K562 (cell line): ENCODE measurements at regions not wholly inside any gene's neighbourhood (a gene's known extent, or its start where the extent isn't known, plus 50 kb on each side); places are given as distances from the start of the nearest gene placed in this dataset.

Experiments used
- FOXP4 ChIP-seq: sonication (generic); formaldehyde crosslinking; IDR thresholded peaks from 2 replicates; pipeline ENCODE4 v1.8.0; 2022; ENCODE audit warnings: mild to moderate bottlenecking, missing genetic modification reagents, borderline replicate concordance
- KAT2B ChIP-seq: IDR thresholded peaks from one replicate; pipeline ENCODE4 v1.6.1; 2012; ENCODE audit warnings: low read depth, mild to moderate bottlenecking, control low read depth, inconsistent platforms, low read length, moderate library complexity
- ZNF699 ChIP-seq: fragments of 250-450 bp; sonication (Bioruptor Pico); IDR thresholded peaks from 2 replicates; pipeline ENCODE4 v1.8.0; 2021; ENCODE audit warnings: mild to moderate bottlenecking, moderate library complexity; ENCODE audit not compliant: insufficient replicate concordance
- TF ChIP-seq, protein P1 (sequence below), 3 experiments: IDR thresholded peaks in 2 of 3; conservative IDR thresholded peaks in 1 of 3; 2 replicates each; pipeline ENCODE4 v1.5.1; 2011 to 2012; ENCODE audit warnings: low read length in 3 of 3, mild to moderate bottlenecking in 3 of 3, control low read depth in 2 of 3, improper control_type of control experiment in 1 of 3, inconsistent platforms in 1 of 3, low read depth in 1 of 3, mixed read lengths in 1 of 3, moderate library complexity in 1 of 3; ENCODE audit not compliant: insufficient read depth in 2 of 3
- TF ChIP-seq, protein P2 (sequence below): sonication (generic); formaldehyde crosslinking; IDR thresholded peaks from 2 replicates; pipeline ENCODE4 v1.9.0; 2022; ENCODE audit warnings: mild to moderate bottlenecking, missing genetic modification reagents
- TF ChIP-seq, protein P3 (sequence below): IDR thresholded peaks from 2 replicates; pipeline ENCODE4 v1.6.1; 2016; ENCODE audit warnings: missing genetic modification characterization, missing compliant biosample characterization

GRCh38 chr3:59392116-59392515 lies 342.3 kb upstream of the CFAP20DC start:
- TF ChIP-seq, protein P1, sequence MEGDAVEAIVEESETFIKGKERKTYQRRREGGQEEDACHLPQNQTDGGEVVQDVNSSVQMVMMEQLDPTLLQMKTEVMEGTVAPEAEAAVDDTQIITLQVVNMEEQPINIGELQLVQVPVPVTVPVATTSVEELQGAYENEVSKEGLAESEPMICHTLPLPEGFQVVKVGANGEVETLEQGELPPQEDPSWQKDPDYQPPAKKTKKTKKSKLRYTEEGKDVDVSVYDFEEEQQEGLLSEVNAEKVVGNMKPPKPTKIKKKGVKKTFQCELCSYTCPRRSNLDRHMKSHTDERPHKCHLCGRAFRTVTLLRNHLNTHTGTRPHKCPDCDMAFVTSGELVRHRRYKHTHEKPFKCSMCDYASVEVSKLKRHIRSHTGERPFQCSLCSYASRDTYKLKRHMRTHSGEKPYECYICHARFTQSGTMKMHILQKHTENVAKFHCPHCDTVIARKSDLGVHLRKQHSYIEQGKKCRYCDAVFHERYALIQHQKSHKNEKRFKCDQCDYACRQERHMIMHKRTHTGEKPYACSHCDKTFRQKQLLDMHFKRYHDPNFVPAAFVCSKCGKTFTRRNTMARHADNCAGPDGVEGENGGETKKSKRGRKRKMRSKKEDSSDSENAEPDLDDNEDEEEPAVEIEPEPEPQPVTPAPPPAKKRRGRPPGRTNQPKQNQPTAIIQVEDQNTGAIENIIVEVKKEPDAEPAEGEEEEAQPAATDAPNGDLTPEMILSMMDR (IDR thresholded peaks at IDR 0.05 in 2 of 3, conservative IDR thresholded peaks at IDR 0.05 in 1 of 3; ENCODE audit: insufficient read depth in 2 of 3, low read depth in 1 of 3, low read length in 3 of 3), result no peak
- TF ChIP-seq, protein P2, sequence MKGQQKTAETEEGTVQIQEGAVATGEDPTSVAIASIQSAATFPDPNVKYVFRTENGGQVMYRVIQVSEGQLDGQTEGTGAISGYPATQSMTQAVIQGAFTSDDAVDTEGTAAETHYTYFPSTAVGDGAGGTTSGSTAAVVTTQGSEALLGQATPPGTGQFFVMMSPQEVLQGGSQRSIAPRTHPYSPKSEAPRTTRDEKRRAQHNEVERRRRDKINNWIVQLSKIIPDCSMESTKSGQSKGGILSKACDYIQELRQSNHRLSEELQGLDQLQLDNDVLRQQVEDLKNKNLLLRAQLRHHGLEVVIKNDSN, result no peak
- TF ChIP-seq FOXP4 (CRISPR knock-in tag), result no peak
- TF ChIP-seq, protein P3, sequence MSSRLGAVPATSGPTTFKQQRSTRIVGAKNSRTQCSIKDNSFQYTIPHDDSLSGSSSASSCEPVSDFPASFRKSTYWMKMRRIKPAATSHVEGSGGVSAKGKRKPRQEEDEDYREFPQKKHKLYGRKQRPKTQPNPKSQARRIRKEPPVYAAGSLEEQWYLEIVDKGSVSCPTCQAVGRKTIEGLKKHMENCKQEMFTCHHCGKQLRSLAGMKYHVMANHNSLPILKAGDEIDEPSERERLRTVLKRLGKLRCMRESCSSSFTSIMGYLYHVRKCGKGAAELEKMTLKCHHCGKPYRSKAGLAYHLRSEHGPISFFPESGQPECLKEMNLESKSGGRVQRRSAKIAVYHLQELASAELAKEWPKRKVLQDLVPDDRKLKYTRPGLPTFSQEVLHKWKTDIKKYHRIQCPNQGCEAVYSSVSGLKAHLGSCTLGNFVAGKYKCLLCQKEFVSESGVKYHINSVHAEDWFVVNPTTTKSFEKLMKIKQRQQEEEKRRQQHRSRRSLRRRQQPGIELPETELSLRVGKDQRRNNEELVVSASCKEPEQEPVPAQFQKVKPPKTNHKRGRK (tag), result no peak
- no peak for TF ChIP-seq ZNF699 (CRISPR knock-in tag)
- TF ChIP-seq KAT2B, result no peak
